Fibroblast of lung (primary cell): ENCODE measurements at regions not wholly inside any gene's neighbourhood (a gene's known extent, or its start where the extent isn't known, plus 50 kb on each side); places are given as distances from the start of the nearest gene placed in this dataset.
"Not testable (repeated sequence)": the region's sequence is repeated elsewhere in the genome, so short reads cannot be mapped to it uniquely, and the experiment has no call there.

Source experiments
- DNase-seq, 2 donors: peaks; one replicate each; pipeline versions ENCODE4 v3.0.0 to v3.0.0-alpha.2; 2010; ENCODE audit warnings: low read depth in 2 of 2
- H2AFZ ChIP-seq: 2 replicates; pipeline ENCODE4 v1.5.1; 2012; ENCODE audit warnings: low read length, control low read depth, inconsistent platforms
- H3K27ac ChIP-seq: 2 replicates; pipeline ENCODE4 v1.5.1; 2011; ENCODE audit warnings: low read length, control low read depth; ENCODE audit not compliant: insufficient read depth
- H3K27me3 ChIP-seq: 2 replicates; pipeline ENCODE4 v1.5.1; 2011; ENCODE audit warnings: mild to moderate bottlenecking, low read length; ENCODE audit not compliant: control insufficient read depth, insufficient read depth
- H3K36me3 ChIP-seq: 2 replicates; pipeline ENCODE4 v1.5.1; 2011; ENCODE audit warnings: low read length; ENCODE audit not compliant: control insufficient read depth, insufficient read depth
- H3K4me1 ChIP-seq: 2 replicates; pipeline ENCODE4 v1.5.1; 2011; ENCODE audit warnings: low read length; ENCODE audit not compliant: control insufficient read depth, insufficient read depth; ENCODE audit errors: extremely low read depth
- H3K4me2 ChIP-seq: 2 replicates; pipeline ENCODE4 v1.5.1; 2011; ENCODE audit warnings: low read length, control low read depth; ENCODE audit not compliant: insufficient read depth; ENCODE audit errors: extremely low read depth
- H3K4me3 ChIP-seq, 4 experiments: fragments of 200-600 bp in 1 of 4; sonication (generic) in 1 of 4; replicated peaks in 1 of 4; 2 replicates each; pipeline ENCODE4 v1.5.1; 2011 to 2016; ENCODE audit warnings: low read length in 4 of 4, low read depth in 3 of 4, mild to moderate bottlenecking in 3 of 4, control low read depth in 2 of 4, inconsistent platforms in 1 of 4, mixed read lengths in 1 of 4; ENCODE audit not compliant: insufficient read depth in 1 of 4; ENCODE audit errors: control extremely low read depth in 1 of 4
- H3K79me2 ChIP-seq: 2 replicates; pipeline ENCODE4 v1.5.1; 2012; ENCODE audit warnings: mild to moderate bottlenecking, low read length, inconsistent platforms; ENCODE audit not compliant: control insufficient read depth, insufficient read depth
- H3K9ac ChIP-seq: 2 replicates; pipeline ENCODE4 v1.5.1; 2011; ENCODE audit warnings: mild to moderate bottlenecking, low read length, control low read depth; ENCODE audit not compliant: insufficient read depth
- H3K9me3 ChIP-seq: 2 replicates; pipeline ENCODE4 v1.5.1; 2012; ENCODE audit warnings: low read depth, low read length; ENCODE audit not compliant: control insufficient read depth, insufficient read depth
- H4K20me1 ChIP-seq: 2 replicates; pipeline ENCODE4 v1.5.1; 2011; ENCODE audit warnings: low read length; ENCODE audit not compliant: control insufficient read depth, insufficient read depth; ENCODE audit errors: extremely low read depth
- CTCF ChIP-seq, 2 donors: IDR thresholded peaks in 1 of 2; conservative IDR thresholded peaks in 1 of 2; 1 replicate in 1 of 2; 2 replicates in 1 of 2; pipeline ENCODE4 v1.5.1; 2011 to 2012; ENCODE audit warnings: low read length in 2 of 2, control low read depth in 1 of 2, inconsistent platforms in 1 of 2, low read depth in 1 of 2, mild to moderate bottlenecking in 1 of 2
- EZH2 ChIP-seq: IDR thresholded peaks from 2 replicates; pipeline ENCODE4 v1.5.1; 2012; ENCODE audit warnings: low read length, control low read depth, mild to moderate bottlenecking; ENCODE audit errors: missing control alignments

GRCh38 chr12:13523536-13524307 lies 327.2 kb downstream of the EMP1 start:
- no peak overlapping the region for H3K27ac ChIP-seq
- no peaks in the 10 kb centered on the region for H3K9me3 ChIP-seq
- no peak overlapping the region for H3K4me2 ChIP-seq
- no peak overlapping the region for H2AFZ ChIP-seq
- no peak for TF ChIP-seq EZH2
- no peak for TF ChIP-seq CTCF (conservative IDR thresholded peaks at IDR 0.05 in 1 of 2, IDR thresholded peaks at IDR 0.05 in 1 of 2; ENCODE audit: low read depth in 1 of 2, low read length in 2 of 2)
- H3K79me2 ChIP-seq = no peaks in the 10 kb centered on the region
- no peaks in the 10 kb centered on the region for H3K4me1 ChIP-seq
- H3K9ac ChIP-seq = no peak overlapping the region
- no peaks in the 10 kb centered on the region for H3K36me3 ChIP-seq
- no peaks in the 10 kb centered on the region for H4K20me1 ChIP-seq
- no peak overlapping the region for H3K4me3 ChIP-seq
- no peak for DNase-seq
- H3K27me3 ChIP-seq = no peaks in the 10 kb centered on the region

- not testable (repeated sequence) for DNase-seq, H3K9me3 ChIP-seq
Measured at GRCh38 chr12:13518034-13518433, 321.5 kb downstream of the EMP1 start.

GRCh38 chr12:13509740-13510139 lies 313.2 kb downstream of the EMP1 start:
- Histone ChIP-seq H3K4me1 (no peaks in the 10 kb centered on the region), H3K4me2 (no peak overlapping the region), H3K9me3 (no peaks in the 10 kb centered on the region), H3K27me3 (no peaks in the 10 kb centered on the region), H3K4me3 (no peak overlapping the region), H3K79me2 (no peaks in the 10 kb centered on the region), H4K20me1 (no peaks in the 10 kb centered on the region), H2AFZ (no peak overlapping the region), H3K36me3 (no peaks in the 10 kb centered on the region), H3K9ac (no peak overlapping the region), H3K27ac (no peak overlapping the region)
- TF ChIP-seq EZH2 (no peak), CTCF (conservative IDR thresholded peaks at IDR 0.05 in 1 of 2, IDR thresholded peaks at IDR 0.05 in 1 of 2; ENCODE audit: low read depth in 1 of 2, low read length in 2 of 2) (no peak)
- no peak for DNase-seq

More at GRCh38 chr12:13518034-13518433, 321.5 kb downstream of the EMP1 start:
- not testable (repeated sequence) for H3K4me1 ChIP-seq, H4K20me1 ChIP-seq, H3K79me2 ChIP-seq, H2AFZ ChIP-seq, H3K27me3 ChIP-seq, H3K4me3 ChIP-seq, H3K27ac ChIP-seq, H3K9ac ChIP-seq, H3K4me2 ChIP-seq, H3K36me3 ChIP-seq
